Upper lobe of left lung (tissue), 6 donors: ENCODE measurements at regions not wholly inside any gene's neighbourhood (a gene's known extent, or its start where the extent isn't known, plus 50 kb on each side); places are given as distances from the start of the nearest gene placed in this dataset.

Experiments used
- ATAC-seq, 2 donors: fragments of 200-7000 bp; cut with Tn5 transposase; one replicate each; pipeline ENCODE4 v1.9.1; 2022; ENCODE audit warnings: mild to moderate bottlenecking in 2 of 2, moderate library complexity in 2 of 2; ENCODE audit not compliant: low FRiP score in 2 of 2
- DNase-seq, 2 donors: peaks; one replicate each; pipeline ENCODE4 v3.0.0-alpha.2; 2019 to 2020
- H3K27ac ChIP-seq, 4 donors: fragments of 200-600 bp; sonication (generic); one replicate each; pipeline ENCODE4 v1.5.1; 2016 to 2019
- H3K27me3 ChIP-seq, 4 donors: fragments of 200-600 bp; sonication (generic); one replicate each; pipeline ENCODE4 v1.5.1; 2017 to 2019
- H3K36me3 ChIP-seq, 4 donors: fragments of 200-600 bp; sonication (generic); one replicate each; pipeline ENCODE4 v1.5.1; 2016 to 2019
- H3K4me1 ChIP-seq, 4 donors: fragments of 200-600 bp; sonication (generic); one replicate each; pipeline ENCODE4 v1.5.1; 2018 to 2019
- H3K4me3 ChIP-seq, 4 donors: fragments of 200-600 bp; sonication (generic); one replicate each; pipeline ENCODE4 v1.5.1; 2017 to 2019; ENCODE audit warnings: mild to moderate bottlenecking in 2 of 4, moderate library complexity in 1 of 4
- H3K9me3 ChIP-seq, 4 donors: fragments of 200-600 bp; sonication (generic); one replicate each; pipeline ENCODE4 v1.5.1; 2018 to 2019
- EP300 ChIP-seq, 4 donors: sonication (generic); formaldehyde crosslinking; IDR thresholded peaks; one replicate each; pipeline ENCODE4 v1.5.1; 2017; ENCODE audit warnings: antibody characterized with exemption in 4 of 4, control low read depth in 2 of 4
- POLR2A ChIP-seq, 4 donors: fragments of 450-650 bp; IDR thresholded peaks; one replicate each; pipeline ENCODE4 v1.5.1; 2016 to 2017; ENCODE audit warnings: antibody characterized with exemption in 4 of 4, mild to moderate bottlenecking in 2 of 4
- POLR2AphosphoS5 ChIP-seq, 2 donors: sonication (generic); formaldehyde crosslinking; IDR thresholded peaks; one replicate each; pipeline ENCODE4 v1.5.1; 2017; ENCODE audit warnings: antibody characterized with exemption in 2 of 2
- WGBS, 2 donors: methylation state at CpG; one replicate each; pipeline ENCODE4 v1.1.5; 2017 to 2018; 5-methylcytosine and 5-hydroxymethylcytosine counted together
- TF ChIP-seq, protein P1 (sequence below), 6 experiments: fragments of 450-650 bp in 4 of 6; fragments of 200-600 bp in 2 of 6; sonication (generic) in 2 of 6; IDR thresholded peaks; one replicate each; pipeline ENCODE4 v1.5.1; 2016 to 2019; ENCODE audit warnings: antibody characterized with exemption in 6 of 6
- donor health status: DM: no; HTN: no; CAD: no; lungs with moderate emphysema.
- donor health status: DM: no; HTN: yes; CAD: no; lungs with severe emphysema.

DNA sequence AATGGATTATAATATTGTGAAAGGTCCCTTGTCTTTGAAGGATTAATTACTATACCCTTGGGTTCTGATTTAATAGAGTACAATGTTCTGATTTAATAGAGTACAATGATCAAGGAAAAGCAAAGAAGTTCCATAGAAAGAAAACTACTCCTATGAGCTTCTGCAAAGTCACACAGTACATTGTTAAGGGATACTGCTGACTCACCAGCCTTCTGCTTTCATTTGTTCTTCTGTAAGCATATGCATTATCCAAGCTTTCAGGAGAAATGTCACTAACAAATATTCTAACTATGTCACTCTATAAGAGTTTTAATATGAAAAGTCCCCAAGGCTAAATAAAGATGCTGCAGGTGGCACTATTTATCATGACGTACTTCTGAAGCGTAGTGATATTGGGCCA lies 396.7 kb downstream of the RFC3 start:
- 89 to 90% methylated on average over 2 of the region's 2 CpGs for WGBS, 2 donors
- no peaks in the 10 kb centered on the region for H3K36me3 ChIP-seq
- no peak overlapping the region for H3K4me3 ChIP-seq
- no peaks in the 10 kb centered on the region for H3K4me1 ChIP-seq
- ATAC-seq (no peak), DNase-seq (no peak)
- H3K9me3 ChIP-seq: no peaks in the 10 kb centered on the region
- no peaks in the 10 kb centered on the region for H3K27me3 ChIP-seq
- H3K27ac ChIP-seq: no peak overlapping the region
- TF ChIP-seq POLR2A (IDR thresholded peaks at IDR 0.05) (no peak), EP300 (IDR thresholded peaks at IDR 0.05) (no peak), POLR2AphosphoS5 (IDR thresholded peaks at IDR 0.05) (no peak)
- TF ChIP-seq, protein P1, sequence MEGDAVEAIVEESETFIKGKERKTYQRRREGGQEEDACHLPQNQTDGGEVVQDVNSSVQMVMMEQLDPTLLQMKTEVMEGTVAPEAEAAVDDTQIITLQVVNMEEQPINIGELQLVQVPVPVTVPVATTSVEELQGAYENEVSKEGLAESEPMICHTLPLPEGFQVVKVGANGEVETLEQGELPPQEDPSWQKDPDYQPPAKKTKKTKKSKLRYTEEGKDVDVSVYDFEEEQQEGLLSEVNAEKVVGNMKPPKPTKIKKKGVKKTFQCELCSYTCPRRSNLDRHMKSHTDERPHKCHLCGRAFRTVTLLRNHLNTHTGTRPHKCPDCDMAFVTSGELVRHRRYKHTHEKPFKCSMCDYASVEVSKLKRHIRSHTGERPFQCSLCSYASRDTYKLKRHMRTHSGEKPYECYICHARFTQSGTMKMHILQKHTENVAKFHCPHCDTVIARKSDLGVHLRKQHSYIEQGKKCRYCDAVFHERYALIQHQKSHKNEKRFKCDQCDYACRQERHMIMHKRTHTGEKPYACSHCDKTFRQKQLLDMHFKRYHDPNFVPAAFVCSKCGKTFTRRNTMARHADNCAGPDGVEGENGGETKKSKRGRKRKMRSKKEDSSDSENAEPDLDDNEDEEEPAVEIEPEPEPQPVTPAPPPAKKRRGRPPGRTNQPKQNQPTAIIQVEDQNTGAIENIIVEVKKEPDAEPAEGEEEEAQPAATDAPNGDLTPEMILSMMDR (IDR thresholded peaks at IDR 0.05): no peak

DNA sequence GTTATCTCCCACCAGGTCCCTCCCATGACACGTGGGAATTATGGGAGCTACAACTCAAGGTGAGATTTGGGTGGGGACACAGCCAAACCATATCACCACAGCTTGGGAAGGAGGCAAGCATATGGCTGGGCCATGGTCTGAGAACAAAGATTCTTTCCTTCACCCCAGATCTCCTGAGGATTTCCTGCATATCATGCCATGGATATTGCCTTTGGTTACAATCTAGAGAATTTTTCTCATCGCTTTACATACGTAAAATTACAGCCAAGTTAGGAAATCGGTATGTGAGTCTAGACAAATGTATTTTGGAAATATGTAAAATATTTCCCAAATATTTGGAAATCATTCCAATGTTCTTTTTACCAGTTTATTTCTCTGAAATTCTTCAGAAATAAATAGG lies 398.3 kb downstream of the RFC3 start:
- H3K4me3 ChIP-seq: no peak overlapping the region
- 89 to 90% methylated on average over 4 of the region's 4 CpGs for WGBS, 2 donors
- H3K4me1 ChIP-seq: no peaks in the 10 kb centered on the region
- no peaks in the 10 kb centered on the region for H3K9me3 ChIP-seq
- H3K27ac ChIP-seq: no peak overlapping the region
- TF ChIP-seq POLR2AphosphoS5 (IDR thresholded peaks at IDR 0.05) (no peak), POLR2A (IDR thresholded peaks at IDR 0.05) (no peak), EP300 (IDR thresholded peaks at IDR 0.05) (no peak)
- TF ChIP-seq, protein P1 (IDR thresholded peaks at IDR 0.05): no peak
- ATAC-seq (no peak), DNase-seq (no peak)
- H3K36me3 ChIP-seq: no peaks in the 10 kb centered on the region
- no peaks in the 10 kb centered on the region for H3K27me3 ChIP-seq

DNA sequence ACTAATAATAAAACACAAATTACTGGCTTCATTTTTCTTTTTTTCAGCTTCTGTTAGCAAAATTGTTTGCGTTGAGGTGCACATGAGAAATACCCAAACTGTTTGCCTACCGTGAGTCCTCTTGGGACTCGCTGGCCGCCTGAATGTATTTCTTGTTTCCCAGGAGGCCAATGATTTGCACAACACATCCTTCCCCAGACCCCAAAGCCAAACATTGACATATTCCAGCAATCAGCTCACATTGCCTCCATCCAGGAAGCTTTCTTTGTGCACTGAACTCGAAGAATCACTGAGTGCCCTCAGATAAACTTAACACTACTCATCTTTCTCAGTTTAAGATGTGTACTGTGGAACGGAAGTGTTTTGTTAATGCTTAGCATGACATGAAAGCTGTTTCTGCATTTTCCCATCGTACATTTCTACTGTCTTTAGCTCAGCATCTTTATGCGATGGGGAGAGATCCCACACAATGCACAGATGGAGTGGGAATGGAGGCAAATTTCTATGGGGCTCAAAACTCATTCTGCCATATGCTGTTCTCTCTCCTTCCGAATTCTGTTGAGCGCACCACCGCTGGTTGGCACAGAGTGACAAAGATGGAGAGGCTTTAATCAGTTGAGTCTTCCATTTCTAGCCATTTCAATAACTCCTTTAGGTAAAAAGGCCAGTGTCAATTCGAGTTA lies 399.5 kb downstream of the RFC3 start:
- TF ChIP-seq POLR2AphosphoS5 (IDR thresholded peaks at IDR 0.05): no peak
- no peak for TF ChIP-seq EP300 (IDR thresholded peaks at IDR 0.05)
- TF ChIP-seq, protein P1 (IDR thresholded peaks at IDR 0.05): no peak
- no peak for ATAC-seq
- Histone ChIP-seq H3K36me3 (no peaks in the 10 kb centered on the region), H3K4me1 (no peaks in the 10 kb centered on the region), H3K9me3 (no peaks in the 10 kb centered on the region), H3K27me3 (no peaks in the 10 kb centered on the region), H3K27ac (no peak overlapping the region), H3K4me3 (no peak overlapping the region)
- WGBS, 2 donors: 74 to 75% methylated on average over 12 of the region's 12 CpGs
- DNase-seq: no peak

GRCh38 chr13:34223984-34224383 lies 406.0 kb downstream of the RFC3 start:
- WGBS, 2 donors: 56 to 65% methylated on average over 2 of the region's 2 CpGs
- Histone ChIP-seq H3K4me3 (no peak overlapping the region), H3K9me3 (no peaks in the 10 kb centered on the region), H3K27ac (no peak overlapping the region), H3K4me1 (no peaks in the 10 kb centered on the region), H3K36me3 (no peaks in the 10 kb centered on the region), H3K27me3 (no peaks in the 10 kb centered on the region)
- DNase-seq: no peak
- TF ChIP-seq EP300 (IDR thresholded peaks at IDR 0.05) (no peak), POLR2A (IDR thresholded peaks at IDR 0.05) (no peak)
- TF ChIP-seq, protein P1 (IDR thresholded peaks at IDR 0.05): no peak
- no peak for ATAC-seq

DNA sequence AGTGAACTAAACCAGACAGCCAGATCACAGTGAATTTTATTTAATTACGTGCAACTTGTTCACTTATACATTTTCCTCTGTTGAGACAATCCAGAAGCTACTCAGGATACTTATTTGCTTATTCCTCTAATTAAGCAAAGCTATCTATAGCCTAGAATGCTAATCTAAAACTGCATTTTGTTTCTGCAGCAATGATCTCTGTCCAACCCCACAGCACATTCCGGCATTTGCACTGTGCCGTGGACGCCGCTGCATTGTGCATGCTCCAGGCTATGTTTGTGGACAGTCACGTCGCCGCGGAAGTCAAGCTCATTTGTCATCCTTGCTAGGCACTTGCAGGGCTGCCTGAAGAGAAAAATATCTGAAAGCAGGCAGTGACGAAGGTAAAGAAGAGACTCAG lies 406.9 kb downstream of the RFC3 start:
- DNase-seq (peak in 1 of 2 donors; percentile 9), ATAC-seq (no peak)
- H3K27me3 ChIP-seq: no peaks in the 10 kb centered on the region
- H3K9me3 ChIP-seq: no peaks in the 10 kb centered on the region
- 52 to 58% methylated on average over 10 of the region's 10 CpGs for WGBS, 2 donors
- H3K27ac ChIP-seq: no peak overlapping the region
- H3K36me3 ChIP-seq: no peaks in the 10 kb centered on the region
- no peaks in the 10 kb centered on the region for H3K4me1 ChIP-seq
- TF ChIP-seq POLR2A (IDR thresholded peaks at IDR 0.05) (no peak), POLR2AphosphoS5 (IDR thresholded peaks at IDR 0.05) (no peak), EP300 (IDR thresholded peaks at IDR 0.05) (no peak)
- TF ChIP-seq, protein P1 (IDR thresholded peaks at IDR 0.05): no peak
- no peak overlapping the region for H3K4me3 ChIP-seq
